ENCODE measurements at regions not wholly inside any gene's neighbourhood (a gene's known extent, or its start where the extent isn't known, plus 50 kb on each side); places are given as distances from the start of the nearest gene placed in this dataset.
A peak's percentile ranks its signal among the peaks of the same experiment; 100 is the strongest.
"Not testable (repeated sequence)": the region's sequence is repeated elsewhere in the genome, so short reads cannot be mapped to it uniquely, and the experiment has no call there.

DNA sequence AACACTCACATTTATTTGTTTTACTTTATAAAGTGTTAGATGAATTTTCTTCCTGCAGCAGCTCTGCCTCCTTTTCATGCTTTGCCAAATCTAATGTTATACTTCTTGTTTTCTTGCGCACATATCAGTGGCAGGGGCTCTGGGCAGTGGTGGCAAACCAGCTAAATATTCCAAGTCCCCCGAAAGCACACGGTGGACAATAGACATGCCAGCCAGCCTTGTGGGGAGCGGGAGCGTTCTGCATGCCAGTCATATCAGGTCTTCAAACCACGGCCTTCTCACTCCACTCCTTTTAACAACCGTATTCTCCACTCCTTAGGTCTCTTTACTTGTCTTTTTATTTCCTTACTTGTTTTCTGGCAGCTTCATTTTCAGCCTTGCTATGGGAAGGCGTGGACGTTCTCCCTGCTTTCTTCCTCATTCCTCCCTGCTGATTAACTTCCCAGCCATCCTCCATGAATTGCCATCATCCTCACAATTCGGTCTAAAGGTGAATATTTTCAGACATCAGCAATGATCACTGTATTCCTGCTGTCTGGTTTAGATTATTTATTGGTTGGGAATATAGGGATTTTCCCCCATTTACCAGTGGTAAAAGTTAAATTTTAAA, 77.1 kb upstream of the WASF3 start:
- in situ Hi-C loops (cut with HindIII; ENCODE audit: low pct_unique_long_range_greater_than_20kb, low sequenced_read_pairs), result no loop called here

DNA sequence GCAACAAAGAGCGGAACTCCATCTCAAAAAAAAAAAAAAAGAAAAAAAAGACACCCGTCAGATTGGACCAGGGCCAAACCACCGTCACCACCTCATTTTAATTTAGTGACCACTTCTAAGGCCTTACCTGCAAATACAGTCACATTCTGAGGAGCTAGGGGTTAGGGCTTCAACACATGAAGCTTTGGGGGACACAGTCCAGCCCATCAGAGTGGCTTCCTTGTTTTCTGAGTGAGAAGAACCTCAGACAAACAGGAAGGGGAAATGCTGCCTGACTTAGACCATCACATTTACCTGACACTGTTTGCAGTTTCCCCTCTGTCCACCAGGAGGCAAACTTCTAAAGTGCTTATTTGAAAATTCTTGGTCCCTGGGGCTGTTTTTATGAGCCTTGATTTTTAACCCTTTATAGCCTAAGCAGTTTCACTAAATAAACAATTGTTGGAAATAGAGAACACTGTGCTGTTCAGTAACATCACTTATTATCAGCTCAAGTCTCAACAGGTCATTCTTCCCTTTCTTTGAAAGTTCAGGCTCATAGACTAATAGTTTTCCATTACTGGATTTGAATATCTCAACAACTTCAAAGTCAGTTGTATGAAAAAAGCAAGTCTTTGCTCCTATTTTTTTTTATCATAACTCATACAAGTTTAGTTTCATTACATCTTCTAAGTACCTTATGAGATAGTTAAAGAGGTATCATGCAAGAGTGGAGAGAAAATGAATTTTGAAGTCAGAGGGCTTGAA, 74.9 kb upstream of the WASF3 start:
- DNase-seq (ENCODE audit: low read depth), result peak; percentile 41
- in situ Hi-C loops (cut with HindIII; ENCODE audit: low pct_unique_long_range_greater_than_20kb, low sequenced_read_pairs), result no loop called here

More for the DNA sequence above, 77.1 kb upstream of the WASF3 start:
- no peak for DNase-seq (ENCODE audit: low read depth)

DNA sequence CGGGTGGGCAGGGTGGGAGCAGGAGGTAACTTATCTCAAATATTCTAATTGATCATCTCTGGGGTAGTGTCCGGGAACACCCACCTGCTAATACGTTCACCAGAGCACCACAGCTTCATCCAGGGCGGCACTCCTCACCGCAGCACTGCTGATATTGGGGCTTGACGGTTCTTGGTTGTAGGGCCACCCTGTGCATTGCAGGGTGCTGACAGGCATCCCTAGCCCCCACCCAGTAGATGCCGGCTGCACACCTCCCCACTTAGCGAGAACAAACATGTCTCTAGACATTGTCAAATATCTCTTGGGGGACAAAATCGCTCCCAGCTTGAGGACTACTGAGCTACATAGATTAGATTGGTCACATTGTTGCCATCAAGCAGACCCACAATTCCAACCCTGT, 73.9 kb upstream of the WASF3 start:
- in situ Hi-C loops (cut with HindIII; ENCODE audit: low pct_unique_long_range_greater_than_20kb, low sequenced_read_pairs), result no loop called here
- no peak for DNase-seq (ENCODE audit: low read depth)

DNA sequence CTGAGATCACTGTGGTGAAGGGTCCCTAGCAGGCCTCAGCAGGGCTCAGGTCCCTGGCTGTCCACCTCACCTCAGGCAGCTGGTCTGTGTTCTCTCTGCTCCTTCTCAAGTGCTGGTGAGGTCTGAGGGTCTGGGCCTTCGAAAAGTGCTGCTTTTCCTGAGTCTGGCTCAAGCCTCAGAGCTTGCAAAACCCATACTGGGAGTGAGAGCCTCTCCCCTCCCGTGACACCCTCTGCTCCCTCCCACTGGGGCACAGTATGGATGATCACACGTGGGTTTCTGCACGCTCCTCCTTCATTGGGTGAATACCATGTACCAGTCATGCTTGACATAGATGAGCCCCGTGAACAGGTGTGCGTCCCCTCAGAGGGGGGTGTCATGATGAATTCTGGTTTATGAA, 73.3 kb upstream of the WASF3 start:
- DNase-seq (ENCODE audit: low read depth), result no peak

DNA sequence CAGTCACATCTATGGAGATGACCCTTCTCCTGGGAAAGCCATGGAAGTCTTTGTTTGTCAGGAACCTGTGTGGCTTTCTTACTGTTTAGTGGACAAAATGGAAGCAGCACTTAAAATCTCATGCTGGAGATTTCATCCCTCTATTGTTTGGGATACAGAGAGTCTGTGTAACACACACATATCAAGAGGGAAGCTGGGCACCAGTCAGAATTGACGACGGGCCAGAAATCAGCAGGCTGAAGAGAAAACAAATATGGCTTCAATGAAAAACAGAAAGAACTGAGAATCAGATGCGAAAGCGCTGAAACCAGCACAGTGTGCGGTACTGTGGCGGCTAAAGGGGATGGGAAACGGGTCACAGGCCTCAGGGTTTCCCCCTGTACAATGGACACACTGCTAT, 72.2 kb upstream of the WASF3 start:
- in situ Hi-C loops (cut with HindIII; ENCODE audit: low pct_unique_long_range_greater_than_20kb, low sequenced_read_pairs), result no loop called here

More for the DNA sequence above, 73.3 kb upstream of the WASF3 start:
- in situ Hi-C loops (cut with HindIII; ENCODE audit: low pct_unique_long_range_greater_than_20kb, low sequenced_read_pairs), result no loop called here

DNA sequence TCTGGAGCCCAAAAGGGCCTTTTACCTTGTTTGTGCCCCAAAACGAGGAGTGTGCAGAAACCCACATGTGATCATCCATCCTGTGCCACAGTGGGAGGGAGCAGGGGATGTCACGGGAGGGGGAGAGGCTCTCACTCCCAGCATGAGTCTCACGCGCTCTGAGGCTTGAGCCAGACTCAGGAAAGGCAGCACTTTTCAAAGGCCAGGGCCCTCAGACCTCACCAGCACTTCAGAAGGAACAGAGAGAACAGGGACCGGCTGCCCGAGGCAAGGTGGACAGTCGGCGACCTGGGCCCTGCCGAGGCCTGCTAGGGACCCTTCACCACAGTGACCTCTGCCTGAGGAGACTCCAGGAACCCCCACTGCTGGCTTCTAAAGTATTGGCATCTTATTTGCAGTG, 71.7 kb upstream of the WASF3 start:
- no peak for DNase-seq (ENCODE audit: low read depth)
- in situ Hi-C loops (cut with HindIII; ENCODE audit: low pct_unique_long_range_greater_than_20kb, low sequenced_read_pairs), result no loop called here

More for the DNA sequence above, 72.2 kb upstream of the WASF3 start:
- DNase-seq (ENCODE audit: low read depth), result no peak

DNA sequence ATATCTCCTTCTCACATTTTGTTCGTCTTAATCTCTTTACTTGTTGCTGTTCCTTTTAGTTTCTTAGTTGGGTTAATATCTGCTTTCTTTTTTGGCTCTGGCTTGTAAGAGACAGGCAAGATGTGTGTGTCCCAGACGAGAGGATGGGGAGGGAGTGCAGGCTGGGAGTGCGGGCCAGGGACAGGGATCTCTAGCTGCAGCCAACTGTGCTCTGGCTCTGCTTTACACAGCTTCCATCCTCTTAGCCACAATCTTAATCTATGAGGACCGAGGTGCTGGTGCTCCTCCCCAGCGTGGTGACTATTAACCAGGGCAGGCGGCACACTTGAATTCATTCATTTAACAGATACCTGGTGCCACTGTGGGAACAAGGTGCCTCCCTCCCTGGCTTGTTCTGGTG, 70.9 kb upstream of the WASF3 start:
- in situ Hi-C loops (cut with HindIII; ENCODE audit: low pct_unique_long_range_greater_than_20kb, low sequenced_read_pairs), result no loop called here

DNA sequence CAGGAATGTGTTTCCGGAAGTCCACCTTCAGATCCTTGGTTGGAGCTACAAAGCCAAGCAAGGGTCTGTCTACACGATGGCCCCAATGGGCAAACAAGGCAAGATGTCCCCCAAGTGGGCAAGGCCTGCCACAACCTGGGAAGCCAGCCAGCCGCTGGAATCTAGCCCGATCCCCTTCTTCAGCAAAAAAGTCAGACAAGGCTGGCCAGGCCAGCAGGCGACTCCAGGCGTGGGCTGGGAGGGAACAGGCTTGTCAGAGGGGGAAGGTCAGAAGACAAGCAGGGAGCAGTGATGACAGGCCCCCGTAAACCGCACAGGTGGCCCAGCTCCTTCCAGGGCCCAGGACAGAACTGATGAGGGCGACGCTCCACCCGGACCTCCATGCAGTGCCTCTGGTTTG, 69.7 kb upstream of the WASF3 start:
- in situ Hi-C loops (cut with HindIII; ENCODE audit: low pct_unique_long_range_greater_than_20kb, low sequenced_read_pairs), result no loop called here
- DNase-seq (ENCODE audit: low read depth), result no peak

More for the DNA sequence above, 70.9 kb upstream of the WASF3 start:
- no peak for DNase-seq (ENCODE audit: low read depth)

DNA sequence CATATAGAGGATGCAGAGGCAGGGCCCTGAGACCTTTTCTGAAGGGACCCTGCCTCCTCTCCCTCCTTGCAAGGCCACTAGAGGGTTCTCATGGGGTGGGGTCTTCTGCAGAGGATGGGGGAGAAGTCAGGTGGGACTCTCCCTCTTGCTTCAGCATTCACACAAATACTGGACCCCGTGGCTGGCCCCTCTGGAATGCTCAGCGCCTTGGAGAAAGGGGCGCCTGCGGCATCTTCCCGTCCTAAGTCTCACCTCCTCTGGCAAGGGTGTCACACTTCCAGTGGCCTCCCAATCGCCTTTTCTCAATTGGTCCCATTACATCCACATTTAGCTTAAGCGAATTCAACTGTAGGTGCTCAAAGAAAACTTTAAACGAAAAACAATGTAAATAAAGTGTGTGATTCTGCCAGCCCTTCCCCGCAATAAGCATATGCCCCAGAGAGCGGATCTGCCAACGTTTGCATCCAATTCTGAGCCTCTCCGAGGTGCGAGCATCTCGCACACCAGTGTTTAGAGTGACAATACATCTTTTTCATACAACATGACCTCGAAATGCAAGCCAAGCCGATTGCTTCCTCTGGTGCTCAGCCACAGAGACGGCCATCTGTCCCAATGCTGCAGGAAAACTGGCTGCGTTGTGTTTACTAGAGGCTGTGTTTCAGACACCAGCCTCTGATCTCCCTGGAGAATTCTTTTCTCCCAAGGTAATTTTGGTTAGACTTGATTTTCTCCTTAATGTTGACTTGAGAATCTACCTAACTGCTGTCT, 69.1 kb upstream of the WASF3 start:
- DNase-seq (ENCODE audit: low read depth), result no peak
- in situ Hi-C loops (cut with HindIII; ENCODE audit: low pct_unique_long_range_greater_than_20kb, low sequenced_read_pairs), result no loop called here

DNA sequence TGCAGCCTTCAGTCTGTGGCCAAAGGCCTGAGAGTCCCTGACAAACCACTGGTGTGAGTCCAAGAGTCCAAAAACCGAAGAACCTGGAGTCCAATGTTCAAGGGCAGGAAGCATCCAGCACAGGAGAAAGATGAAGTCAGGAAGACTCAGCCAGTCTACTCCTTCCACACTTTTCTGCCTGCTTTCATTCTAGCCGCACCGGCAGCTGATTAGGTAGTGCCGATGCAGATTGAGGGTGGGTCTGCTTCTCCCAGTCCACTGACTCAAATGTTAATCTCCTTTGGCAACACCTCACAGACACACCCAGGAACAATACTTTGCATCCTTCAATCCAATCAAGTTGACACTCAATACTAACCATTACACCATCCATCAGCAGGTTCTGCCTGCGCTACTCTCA, 65.2 kb upstream of the WASF3 start:
- in situ Hi-C loops (cut with HindIII; ENCODE audit: low pct_unique_long_range_greater_than_20kb, low sequenced_read_pairs); DNase-seq (ENCODE audit: low read depth): not testable (repeated sequence)

DNA sequence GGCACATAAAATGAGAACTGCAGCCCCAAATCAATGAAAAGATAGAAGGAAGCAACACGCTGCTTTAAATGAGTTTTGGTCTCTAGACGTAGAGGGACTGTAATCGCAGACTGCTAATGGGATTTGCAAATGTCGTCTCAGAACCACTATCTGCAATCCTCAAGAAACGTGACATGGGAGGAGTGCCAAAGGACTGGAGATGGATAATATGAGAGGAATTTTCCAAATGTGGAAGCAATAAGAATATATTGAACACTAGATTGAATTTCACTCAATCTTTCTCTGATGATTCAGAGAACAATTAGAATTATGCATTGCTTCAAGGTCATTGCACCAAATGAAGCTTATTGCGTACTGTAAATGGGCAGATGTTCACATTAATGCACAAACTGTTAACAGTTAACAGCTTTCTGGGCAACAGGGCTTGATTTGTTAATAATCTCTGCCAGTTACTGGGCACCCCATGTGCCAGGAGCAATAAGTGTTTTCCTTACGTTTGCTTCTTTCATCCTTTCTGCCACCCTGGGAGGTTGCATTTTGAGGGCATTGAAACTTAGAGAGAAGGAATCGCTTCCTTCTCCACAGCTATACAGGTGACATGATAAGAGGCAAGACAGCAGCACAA, 62.8 kb upstream of the WASF3 start:
- in situ Hi-C loops (cut with HindIII; ENCODE audit: low pct_unique_long_range_greater_than_20kb, low sequenced_read_pairs), result no loop called here
- DNase-seq (ENCODE audit: low read depth), result no peak

DNA sequence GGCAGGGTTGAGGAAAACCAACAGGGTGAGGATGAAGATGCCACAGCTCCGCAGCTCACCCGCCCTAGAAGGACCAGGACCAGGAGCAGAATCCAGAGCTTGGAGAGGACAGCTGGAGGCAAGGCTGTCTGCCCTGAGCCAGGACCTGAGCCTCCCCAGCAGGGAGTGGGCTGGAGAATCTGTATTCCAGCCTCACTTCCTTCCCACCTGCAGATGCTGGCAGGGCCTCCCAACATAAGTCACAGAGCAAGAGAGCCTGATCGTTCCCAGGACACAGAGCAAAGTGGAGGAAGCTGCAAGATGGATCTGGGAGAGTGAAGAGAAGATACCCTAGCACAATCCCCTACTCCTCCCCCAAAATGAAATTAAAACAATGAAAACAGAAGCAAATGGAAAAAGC, 61.7 kb upstream of the WASF3 start:
- in situ Hi-C loops (cut with HindIII; ENCODE audit: low pct_unique_long_range_greater_than_20kb, low sequenced_read_pairs), result no loop called here
- no peak for DNase-seq (ENCODE audit: low read depth)

DNA sequence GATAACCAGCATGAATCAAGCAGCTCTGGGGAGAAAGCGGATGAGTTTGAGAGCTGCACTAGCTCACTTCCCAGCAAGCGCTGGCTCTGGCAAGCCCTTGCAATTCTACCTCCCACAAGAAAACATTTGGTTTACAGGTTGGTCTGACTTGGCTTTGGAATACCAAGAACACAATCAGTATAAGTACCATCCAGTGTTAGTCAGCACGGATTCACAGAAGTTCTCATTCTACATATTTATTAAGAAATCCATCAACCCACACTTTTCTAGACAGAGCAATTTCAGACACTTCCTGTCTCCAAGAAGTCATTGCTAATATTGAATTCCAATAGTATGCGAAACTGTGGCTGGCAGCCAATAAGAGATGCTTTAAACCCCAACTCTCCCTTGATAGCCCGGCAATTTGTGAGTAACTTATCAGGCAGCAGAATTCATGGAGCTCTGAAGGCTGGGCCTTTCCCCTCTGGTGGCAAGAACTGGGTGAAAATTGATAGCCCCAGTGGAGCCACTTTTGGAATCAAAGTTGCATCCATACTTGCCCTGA, 59.4 kb upstream of the WASF3 start:
- in situ Hi-C loops (cut with HindIII; ENCODE audit: low pct_unique_long_range_greater_than_20kb, low sequenced_read_pairs), result no loop called here
- no peak for DNase-seq (ENCODE audit: low read depth)

DNA sequence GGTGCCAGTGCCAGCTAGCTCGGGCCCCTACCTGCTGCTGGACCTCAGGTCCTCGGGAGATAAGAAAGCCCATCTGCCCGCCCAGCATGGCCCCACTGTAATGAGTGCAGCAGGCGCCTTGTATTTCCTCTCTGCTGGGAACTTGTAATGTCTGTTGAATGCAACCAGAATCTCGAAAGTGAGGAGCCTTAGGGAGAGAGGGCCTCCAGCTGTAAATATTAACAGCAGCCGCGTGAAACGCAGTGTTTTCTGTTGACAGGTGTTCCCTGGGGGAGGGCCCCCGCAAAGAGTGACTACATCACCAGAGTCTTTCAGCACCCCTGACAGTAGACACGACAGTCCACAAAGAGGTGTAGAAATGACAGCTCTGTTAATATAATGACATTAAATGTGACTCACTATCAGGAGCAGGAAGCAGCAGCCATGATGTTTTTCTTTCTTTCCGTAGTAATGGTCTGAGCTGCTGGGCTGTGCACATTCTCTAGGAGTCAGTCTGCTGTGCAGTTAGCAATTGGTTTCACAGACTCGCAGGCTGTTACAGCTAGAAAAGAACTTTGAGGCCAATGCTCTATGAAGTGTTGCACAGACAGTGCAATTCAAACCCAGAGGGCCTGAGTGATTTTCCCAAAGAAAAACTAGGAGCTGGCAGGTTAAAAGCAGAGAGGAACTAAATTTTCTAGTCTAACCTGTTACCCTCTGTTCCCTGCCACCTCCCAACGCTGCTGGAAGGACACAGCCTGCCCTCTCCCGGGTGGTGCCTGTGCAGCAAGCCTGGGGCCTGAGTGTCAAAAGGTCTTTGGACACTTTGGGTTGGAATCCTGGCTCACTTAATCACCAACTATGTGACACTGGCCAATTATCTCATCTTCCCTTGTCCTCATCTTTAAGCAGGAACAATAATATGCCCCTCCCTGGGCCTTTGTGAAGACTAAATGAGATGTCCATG, 58.6 kb upstream of the WASF3 start:
- in situ Hi-C loops (cut with HindIII; ENCODE audit: low pct_unique_long_range_greater_than_20kb, low sequenced_read_pairs), result no loop called here
- DNase-seq (ENCODE audit: low read depth), result peak; percentile 14

DNA sequence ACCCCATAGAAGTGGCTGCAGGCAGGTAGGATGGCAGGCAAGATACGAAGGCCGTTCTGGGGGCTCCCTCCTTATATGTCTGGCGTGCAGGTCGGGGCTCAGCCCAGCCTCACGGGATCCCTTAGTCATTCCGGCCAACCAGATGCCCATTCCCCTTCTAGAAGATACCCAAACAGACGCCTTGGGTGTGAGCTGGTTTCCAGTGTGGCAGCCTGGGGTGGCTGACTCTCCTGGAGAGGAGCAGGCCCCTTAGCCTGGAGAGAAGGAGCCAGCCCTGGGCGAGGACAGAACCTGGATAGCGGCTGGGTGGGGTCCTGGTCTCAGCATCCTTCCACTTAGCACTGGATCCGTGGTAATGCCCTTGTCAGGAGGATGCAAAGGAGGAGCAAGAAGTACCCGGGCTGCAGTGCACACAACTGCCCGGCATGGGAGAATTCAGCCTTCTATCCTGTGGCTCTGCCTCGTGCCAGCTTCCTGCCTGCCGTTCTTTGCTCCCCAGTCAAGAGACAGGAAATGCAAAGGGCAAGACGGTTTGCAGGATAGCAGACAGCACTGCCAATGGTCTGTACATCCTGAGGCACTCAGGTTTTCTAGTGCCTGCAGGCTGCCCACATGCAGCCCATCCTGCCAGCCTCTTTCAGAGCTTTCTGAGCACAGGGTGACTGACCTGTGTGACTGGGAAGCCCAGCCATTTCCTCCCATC, 56.7 kb upstream of the WASF3 start:
- in situ Hi-C loops (cut with HindIII; ENCODE audit: low pct_unique_long_range_greater_than_20kb, low sequenced_read_pairs), result no loop called here
- no peak for DNase-seq (ENCODE audit: low read depth)

DNA sequence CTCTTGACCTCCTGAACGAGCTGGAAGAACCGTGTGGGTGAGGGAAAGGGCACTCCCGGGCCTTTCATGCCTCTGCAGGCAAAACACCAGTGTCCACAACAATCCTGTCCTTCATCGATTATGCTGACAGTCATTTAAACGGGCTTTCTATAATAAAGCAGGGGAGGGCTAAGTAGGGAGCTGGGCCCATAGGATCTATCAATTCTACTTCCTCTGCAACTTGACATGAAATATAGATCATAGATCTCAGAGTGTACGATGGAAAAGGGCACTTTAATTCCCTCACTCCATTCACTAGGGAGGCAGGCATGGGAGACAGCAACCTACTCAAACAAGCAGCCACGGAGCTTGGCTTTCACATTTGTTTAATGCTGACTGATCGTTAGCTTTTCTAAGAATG, 55.8 kb upstream of the WASF3 start:
- DNase-seq (ENCODE audit: low read depth), result no peak
- in situ Hi-C loops (cut with HindIII; ENCODE audit: low pct_unique_long_range_greater_than_20kb, low sequenced_read_pairs), result no loop called here

DNA sequence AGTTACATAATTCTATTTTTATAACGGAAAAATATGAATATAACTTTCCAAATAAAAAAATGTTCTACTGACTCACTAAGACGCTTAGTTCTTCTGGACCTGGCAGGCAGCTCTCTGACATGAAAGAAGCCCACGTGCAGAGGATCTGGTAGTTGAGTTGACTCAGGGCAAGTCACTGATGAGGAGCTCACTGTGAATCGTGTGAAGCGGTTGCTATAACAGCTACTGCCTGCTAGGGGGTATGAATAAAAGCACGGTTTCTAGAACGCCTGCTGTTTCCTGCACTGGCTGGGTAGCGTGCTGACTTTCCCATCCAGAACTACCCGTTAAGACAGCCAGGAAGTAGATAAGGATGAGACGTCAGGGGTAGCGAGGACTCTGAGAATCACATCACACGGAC, 54.7 kb upstream of the WASF3 start:
- DNase-seq (ENCODE audit: low read depth), result no peak
- in situ Hi-C loops (cut with HindIII; ENCODE audit: low pct_unique_long_range_greater_than_20kb, low sequenced_read_pairs), result no loop called here

All from Caki2 (cell line).